ENCODE measurements at regions not wholly inside any gene's neighbourhood (a gene's known extent, or its start where the extent isn't known, plus 50 kb on each side); places are given as distances from the start of the nearest gene placed in this dataset.
A peak's percentile ranks its signal among the peaks of the same experiment; 100 is the strongest.
"Not testable (repeated sequence)": the region's sequence is repeated elsewhere in the genome, so short reads cannot be mapped to it uniquely, and the experiment has no call there.

GRCh38 chr3:153051427-153052095 lies 110.5 kb upstream of the RAP2B start:
- peak; percentile 85 for ATAC-seq
- DNase-seq = no peak
- Histone ChIP-seq H3K4me1 (peaks cover 0 to 4% of the 10 kb centered on the region in 2 donors), H3K27me3 (no peaks in the 10 kb centered on the region), H3K27ac (peak overlapping the region in 1 of 2 donors; percentile 49), H3K9me3 (no peaks in the 10 kb centered on the region), H3K36me3 (no peaks in the 10 kb centered on the region), H3K4me3 (no peak overlapping the region)
- no peak for TF ChIP-seq CTCF (IDR thresholded peaks at IDR 0.05)
- intact Hi-C loops (cut with DNase I) = no loop called here

GRCh38 chr3:153052096-153052460 lies 109.9 kb upstream of the RAP2B start:
- DNase-seq (peak in 1 of 4 donors; percentile 68), ATAC-seq (peak; percentile 91)
- Histone ChIP-seq H3K4me3 (no peak overlapping the region), H3K36me3 (no peaks in the 10 kb centered on the region), H3K27ac (peak overlapping the region in 1 of 2 donors; percentile 49), H3K9me3 (no peaks in the 10 kb centered on the region), H3K4me1 (peaks cover 0 to 4% of the 10 kb centered on the region in 2 donors), H3K27me3 (no peaks in the 10 kb centered on the region)
- intact Hi-C loops (cut with DNase I) = no loop called here
- TF ChIP-seq CTCF (IDR thresholded peaks at IDR 0.05) = no peak

GRCh38 chr3:153055217-153055616 lies 106.8 kb upstream of the RAP2B start:
- Histone ChIP-seq H3K27me3 (no peaks in the 10 kb centered on the region), H3K4me1 (peaks cover 0 to 7% of the 10 kb centered on the region in 2 donors), H3K36me3 (no peaks in the 10 kb centered on the region), H3K4me3 (no peak overlapping the region), H3K9me3 (no peaks in the 10 kb centered on the region), H3K27ac (no peak overlapping the region)
- no peak for TF ChIP-seq CTCF (IDR thresholded peaks at IDR 0.05)
- intact Hi-C loops (cut with DNase I) = no loop called here
- ATAC-seq (no peak), DNase-seq (no peak)

GRCh38 chr3:153055779-153056178 lies 106.2 kb upstream of the RAP2B start:
- Histone ChIP-seq H3K27me3 (no peaks in the 10 kb centered on the region), H3K27ac (no peak overlapping the region), H3K4me1 (peaks cover 0 to 7% of the 10 kb centered on the region in 2 donors), H3K36me3 (no peaks in the 10 kb centered on the region), H3K4me3 (no peak overlapping the region), H3K9me3 (no peaks in the 10 kb centered on the region)
- intact Hi-C loops (cut with DNase I) = no loop called here
- ATAC-seq (no peak), DNase-seq (no peak)
- TF ChIP-seq CTCF (IDR thresholded peaks at IDR 0.05) = no peak

- H3K27ac ChIP-seq; H3K27me3 ChIP-seq; H3K9me3 ChIP-seq; H3K4me1 ChIP-seq; H3K36me3 ChIP-seq; H3K4me3 ChIP-seq; intact Hi-C loops (cut with DNase I): not testable (repeated sequence)
- DNase-seq = peak in 1 of 4 donors; percentile 49
- peak; percentile 60 for ATAC-seq
Observed at GRCh38 chr3:153058031-153058688, 103.9 kb upstream of the RAP2B start.

All from left lung (tissue), 4 donors.